AG09319 (cell line): ENCODE measurements at regions not wholly inside any gene's neighbourhood (a gene's known extent, or its start where the extent isn't known, plus 50 kb on each side); places are given as distances from the start of the nearest gene placed in this dataset.

Source experiments
- DNase-seq: peaks from one replicate; pipeline ENCODE4 v3.0.0-alpha.2; 2010; ENCODE audit warnings: low read depth; ENCODE audit errors: extremely low read depth
- TF ChIP-seq, protein P1 (sequence below): IDR thresholded peaks from 2 replicates; pipeline ENCODE4 v1.5.1; 2011; ENCODE audit warnings: low read depth, mild to moderate bottlenecking, inconsistent platforms, low read length, moderate library complexity

DNA sequence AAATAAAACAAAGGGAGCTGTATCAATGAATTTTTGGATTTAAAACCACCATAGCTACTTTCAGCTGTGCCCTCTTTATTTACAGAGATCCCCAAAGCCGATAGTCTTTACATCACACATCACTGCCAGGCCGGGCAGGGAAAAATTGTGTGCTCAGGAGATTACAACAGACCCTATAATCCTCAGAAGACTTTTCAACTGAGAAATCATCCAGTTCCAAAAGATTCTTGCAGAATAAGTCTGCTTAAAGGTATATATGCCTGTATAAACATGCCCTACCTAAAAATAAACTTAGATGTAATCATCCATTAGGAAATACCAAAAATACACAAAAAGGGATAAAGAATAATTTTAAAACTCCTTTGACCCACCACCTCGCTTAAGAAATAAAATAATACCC, 70.1 kb upstream of the MAP1LC3B2 start:
- TF ChIP-seq, protein P1, sequence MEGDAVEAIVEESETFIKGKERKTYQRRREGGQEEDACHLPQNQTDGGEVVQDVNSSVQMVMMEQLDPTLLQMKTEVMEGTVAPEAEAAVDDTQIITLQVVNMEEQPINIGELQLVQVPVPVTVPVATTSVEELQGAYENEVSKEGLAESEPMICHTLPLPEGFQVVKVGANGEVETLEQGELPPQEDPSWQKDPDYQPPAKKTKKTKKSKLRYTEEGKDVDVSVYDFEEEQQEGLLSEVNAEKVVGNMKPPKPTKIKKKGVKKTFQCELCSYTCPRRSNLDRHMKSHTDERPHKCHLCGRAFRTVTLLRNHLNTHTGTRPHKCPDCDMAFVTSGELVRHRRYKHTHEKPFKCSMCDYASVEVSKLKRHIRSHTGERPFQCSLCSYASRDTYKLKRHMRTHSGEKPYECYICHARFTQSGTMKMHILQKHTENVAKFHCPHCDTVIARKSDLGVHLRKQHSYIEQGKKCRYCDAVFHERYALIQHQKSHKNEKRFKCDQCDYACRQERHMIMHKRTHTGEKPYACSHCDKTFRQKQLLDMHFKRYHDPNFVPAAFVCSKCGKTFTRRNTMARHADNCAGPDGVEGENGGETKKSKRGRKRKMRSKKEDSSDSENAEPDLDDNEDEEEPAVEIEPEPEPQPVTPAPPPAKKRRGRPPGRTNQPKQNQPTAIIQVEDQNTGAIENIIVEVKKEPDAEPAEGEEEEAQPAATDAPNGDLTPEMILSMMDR: no peak
- no peak for DNase-seq

DNA sequence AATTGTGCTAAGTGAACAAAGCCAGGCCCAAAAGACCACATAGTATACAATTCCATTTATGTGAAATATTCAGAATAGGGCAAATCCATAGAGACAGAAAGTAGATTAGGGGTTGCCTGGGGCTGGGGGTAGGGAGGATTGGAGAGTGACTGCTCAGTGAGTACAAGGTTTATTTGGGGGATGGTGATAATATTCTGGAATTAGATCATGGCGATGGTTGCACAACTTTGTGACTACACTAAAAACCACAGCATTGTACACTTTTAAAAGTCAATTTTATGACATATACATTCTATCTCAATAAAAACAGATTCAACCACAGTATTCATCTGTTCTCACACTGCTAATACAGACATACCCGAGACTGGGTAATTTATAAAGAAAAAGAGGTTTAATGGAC, 68.7 kb upstream of the MAP1LC3B2 start:
- DNase-seq: no peak
- TF ChIP-seq, protein P1: no peak

DNA sequence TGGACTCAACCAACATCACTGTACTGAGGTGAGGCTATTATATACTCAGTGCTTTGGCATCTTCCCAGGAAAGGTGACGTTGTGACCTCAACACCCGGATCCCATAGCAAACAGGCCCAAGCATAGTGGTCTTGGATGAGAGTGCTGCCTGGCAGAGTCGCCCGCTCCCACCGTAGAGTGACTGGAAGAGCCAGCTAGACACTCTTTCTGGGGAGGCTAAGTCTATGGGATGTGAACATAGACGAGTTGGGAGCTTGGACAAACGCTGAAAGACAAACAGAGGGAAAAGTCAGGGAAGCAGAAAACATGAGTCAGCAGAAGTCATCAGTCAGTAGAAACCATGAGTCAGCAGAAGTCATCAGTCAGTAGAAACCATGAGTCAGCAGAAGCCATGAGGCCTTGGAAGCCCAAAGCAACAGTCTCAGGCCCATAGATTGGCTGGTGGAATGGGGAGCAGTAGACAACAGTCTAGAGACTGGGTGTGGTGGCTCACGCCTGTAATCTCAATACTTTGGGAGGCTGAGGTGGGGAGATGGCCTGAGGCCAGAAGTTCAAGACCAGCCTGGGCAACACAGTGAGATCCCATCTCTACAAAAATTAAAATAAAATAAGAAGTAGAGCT, 66.4 kb upstream of the MAP1LC3B2 start:
- DNase-seq: peak; percentile 49
- TF ChIP-seq, protein P1: no peak

DNA sequence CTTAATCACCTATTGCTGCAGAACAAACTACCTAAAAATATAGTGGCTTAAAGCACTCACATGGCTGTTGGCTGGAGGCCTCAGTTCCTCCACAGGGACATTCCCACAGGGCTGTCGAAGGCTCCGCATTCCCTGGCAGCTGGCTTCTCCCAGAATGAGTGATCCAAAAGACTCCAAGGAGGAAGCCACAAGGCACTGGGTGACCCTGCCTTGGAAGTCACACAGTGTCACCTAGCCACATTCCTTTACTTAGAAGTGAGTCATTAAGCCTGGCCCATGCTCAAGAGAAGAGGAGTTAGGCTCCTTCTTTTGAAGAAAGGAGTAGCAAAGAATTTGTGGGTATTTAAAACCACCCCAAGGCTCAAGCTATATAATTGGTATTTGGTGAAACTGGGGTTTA, 63.9 kb upstream of the MAP1LC3B2 start:
- TF ChIP-seq, protein P1: no peak
- DNase-seq: no peak

DNA sequence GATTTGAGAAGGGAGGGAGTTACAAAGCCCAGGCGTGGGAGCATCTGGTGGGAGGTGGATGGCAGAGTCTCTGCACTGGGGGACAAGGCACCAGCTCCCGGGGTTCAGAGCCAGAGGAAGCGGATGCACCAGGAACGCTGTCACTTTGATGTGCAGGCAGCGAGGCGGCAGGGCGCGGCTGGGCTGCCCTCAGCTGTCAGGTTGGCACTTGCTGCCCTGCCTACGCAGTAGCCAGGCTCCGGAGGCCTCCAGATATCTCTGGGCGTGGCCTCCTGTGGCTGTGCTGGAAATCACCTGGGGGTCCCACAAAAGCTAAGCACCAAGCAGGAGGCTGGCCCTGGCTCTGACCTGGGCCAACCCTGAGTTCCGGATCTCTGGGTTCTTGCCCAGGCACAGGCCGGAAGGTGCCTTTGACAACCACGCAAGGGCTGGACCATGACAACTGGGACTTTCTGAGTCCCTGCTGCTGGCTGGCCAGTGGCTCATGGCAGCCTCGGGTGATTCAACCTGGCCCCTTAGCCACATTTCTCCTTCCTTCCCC, 62.1 kb upstream of the MAP1LC3B2 start:
- TF ChIP-seq, protein P1: no peak
- DNase-seq: no peak

DNA sequence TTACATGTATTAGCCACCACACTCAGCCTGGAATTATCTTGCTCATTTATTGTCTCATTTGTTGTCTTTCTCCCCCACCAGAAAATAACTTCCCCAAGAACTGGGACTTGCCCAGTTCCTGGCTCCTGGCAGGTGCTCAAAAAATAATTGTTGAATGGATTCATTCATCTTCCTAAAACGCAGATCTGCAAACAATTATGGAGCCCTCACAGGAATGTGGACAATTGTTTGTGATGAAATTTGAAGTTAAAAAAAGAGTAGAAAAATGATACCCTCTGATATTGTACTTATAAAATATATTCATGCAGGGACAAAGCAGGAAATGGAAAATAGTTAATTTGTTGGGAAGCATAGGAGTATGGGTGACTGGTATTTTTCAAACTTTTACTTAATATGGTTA, 60.7 kb upstream of the MAP1LC3B2 start:
- TF ChIP-seq, protein P1: no peak
- DNase-seq: peak; percentile 88

DNA sequence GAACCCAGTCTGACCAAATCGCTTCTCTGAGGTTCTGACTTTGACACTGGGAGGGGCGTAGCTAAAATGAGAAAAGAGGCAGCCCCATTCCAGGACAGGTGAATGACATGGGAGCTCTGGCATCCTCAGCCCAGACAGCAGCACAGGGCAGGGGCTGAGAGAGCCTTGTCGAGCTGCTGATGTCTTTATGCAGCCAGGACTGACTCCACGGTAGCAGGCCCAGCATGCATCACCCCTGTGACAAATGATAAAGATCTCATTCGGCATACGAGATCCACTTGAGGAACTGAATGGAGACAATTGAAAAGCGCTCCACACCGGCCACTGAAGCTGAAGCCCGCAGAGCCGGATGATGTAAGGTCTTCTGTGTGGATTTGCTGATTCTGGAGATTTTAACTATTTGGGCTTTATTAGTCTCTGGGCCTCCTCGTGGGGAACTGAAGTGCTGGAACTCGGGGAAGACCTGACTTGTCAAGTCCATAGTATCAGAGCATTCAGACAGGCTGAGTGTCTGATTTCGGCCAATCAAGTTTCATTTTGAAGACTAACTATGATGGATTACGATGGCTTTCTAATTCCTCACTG, 56.9 kb upstream of the MAP1LC3B2 start:
- DNase-seq: no peak
- TF ChIP-seq, protein P1: no peak
